ENCODE measurements at regions not wholly inside any gene's neighbourhood (a gene's known extent, or its start where the extent isn't known, plus 50 kb on each side); places are given as distances from the start of the nearest gene placed in this dataset.

GRCh38 chr2:120421830-120422175 lies 75.9 kb downstream of the INHBB start:
- CTCF ChIA-PET, result no interaction called here
- H3K4me1 ChIP-seq (ENCODE audit: insufficient read depth, low read length, poor library complexity, severe bottlenecking), result no peaks in the 10 kb centered on the region
- intact Hi-C loops (cut with micrococcal nuclease; ENCODE audit: unreplicated experiment), result no loop called here
- no TSS peak for BruUV-seq (replicated peaks)
- no peaks in the 10 kb centered on the region for H3K9me3 ChIP-seq (ENCODE audit: low read depth, low read length, poor library complexity, severe bottlenecking)
- no peak for TF ChIP-seq EZH2 (IDR thresholded peaks at IDR 0.05; ENCODE audit: borderline replicate concordance, low read depth, low read length, poor library complexity, severe bottlenecking)
- TF ChIP-seq CTCF (conservative IDR thresholded peaks at IDR 0.05; ENCODE audit: low read depth, low read length), result no peak
- H3K4me3 ChIP-seq (ENCODE audit: low read depth, low read length, poor library complexity, severe bottlenecking), result no peak overlapping the region
- DNase-seq (ENCODE audit: low spot score), result no peak
- POLR2A ChIA-PET (ENCODE audit: low non-redundant PET), result no interaction called here
- H3K36me3 ChIP-seq (ENCODE audit: insufficient read depth, low read length, poor library complexity, severe bottlenecking), result no peaks in the 10 kb centered on the region
- H3K27ac ChIP-seq (ENCODE audit: low read depth, low read length, poor library complexity, severe bottlenecking), result no peak overlapping the region
- H3K27me3 ChIP-seq (replicated peaks; ENCODE audit: insufficient read depth, low read depth, low read length, poor library complexity), result peaks cover 7% of the 10 kb centered on the region

- Histone ChIP-seq H3K4me1 (ENCODE audit: insufficient read depth, low read length, poor library complexity, severe bottlenecking) (no peaks in the 10 kb centered on the region), H3K27me3 (replicated peaks; ENCODE audit: insufficient read depth, low read depth, low read length, poor library complexity) (peaks cover 7% of the 10 kb centered on the region), H3K9me3 (ENCODE audit: low read depth, low read length, poor library complexity, severe bottlenecking) (no peaks in the 10 kb centered on the region), H3K4me3 (ENCODE audit: low read depth, low read length, poor library complexity, severe bottlenecking) (no peak overlapping the region), H3K36me3 (ENCODE audit: insufficient read depth, low read length, poor library complexity, severe bottlenecking) (no peaks in the 10 kb centered on the region), H3K27ac (ENCODE audit: low read depth, low read length, poor library complexity, severe bottlenecking) (no peak overlapping the region)
- TF ChIP-seq CTCF (conservative IDR thresholded peaks at IDR 0.05; ENCODE audit: low read depth, low read length) (no peak), EZH2 (IDR thresholded peaks at IDR 0.05; ENCODE audit: borderline replicate concordance, low read depth, low read length, poor library complexity, severe bottlenecking) (no peak)
- BruUV-seq (replicated peaks), result no TSS peak
- POLR2A ChIA-PET (ENCODE audit: low non-redundant PET), result no interaction called here
- CTCF ChIA-PET, result no interaction called here
- DNase-seq (ENCODE audit: low spot score), result no peak
- intact Hi-C loops (cut with micrococcal nuclease; ENCODE audit: unreplicated experiment), result no loop called here
Measured at GRCh38 chr2:120422465-120423160, 76.7 kb downstream of the INHBB start.

GRCh38 chr2:120423167-120423943 lies 77.4 kb downstream of the INHBB start:
- Histone ChIP-seq H3K27me3 (replicated peaks; ENCODE audit: insufficient read depth, low read depth, low read length, poor library complexity) (peaks cover 7% of the 10 kb centered on the region), H3K4me3 (ENCODE audit: low read depth, low read length, poor library complexity, severe bottlenecking) (no peak overlapping the region), H3K9me3 (ENCODE audit: low read depth, low read length, poor library complexity, severe bottlenecking) (no peaks in the 10 kb centered on the region), H3K27ac (ENCODE audit: low read depth, low read length, poor library complexity, severe bottlenecking) (no peak overlapping the region), H3K4me1 (ENCODE audit: insufficient read depth, low read length, poor library complexity, severe bottlenecking) (no peaks in the 10 kb centered on the region), H3K36me3 (ENCODE audit: insufficient read depth, low read length, poor library complexity, severe bottlenecking) (no peaks in the 10 kb centered on the region)
- TF ChIP-seq EZH2 (IDR thresholded peaks at IDR 0.05; ENCODE audit: borderline replicate concordance, low read depth, low read length, poor library complexity, severe bottlenecking) (no peak), CTCF (conservative IDR thresholded peaks at IDR 0.05; ENCODE audit: low read depth, low read length) (no peak)
- no TSS peak for BruUV-seq (replicated peaks)
- ChIA-PET CTCF (interaction anchor here (0.6 kb wide), 1 partner anchor 530 kb away, joined by 3 read pairs; no protein-coding TSS in a partner anchor), POLR2A (ENCODE audit: low non-redundant PET) (no interaction called here)
- intact Hi-C loops (cut with micrococcal nuclease; ENCODE audit: unreplicated experiment), result no loop called here
- no peak for DNase-seq (ENCODE audit: low spot score)
